ENCODE measurements at regions not wholly inside any gene's neighbourhood (a gene's known extent, or its start where the extent isn't known, plus 50 kb on each side); places are given as distances from the start of the nearest gene placed in this dataset.
"Not testable (repeated sequence)": the region's sequence is repeated elsewhere in the genome, so short reads cannot be mapped to it uniquely, and the experiment has no call there.

DNA sequence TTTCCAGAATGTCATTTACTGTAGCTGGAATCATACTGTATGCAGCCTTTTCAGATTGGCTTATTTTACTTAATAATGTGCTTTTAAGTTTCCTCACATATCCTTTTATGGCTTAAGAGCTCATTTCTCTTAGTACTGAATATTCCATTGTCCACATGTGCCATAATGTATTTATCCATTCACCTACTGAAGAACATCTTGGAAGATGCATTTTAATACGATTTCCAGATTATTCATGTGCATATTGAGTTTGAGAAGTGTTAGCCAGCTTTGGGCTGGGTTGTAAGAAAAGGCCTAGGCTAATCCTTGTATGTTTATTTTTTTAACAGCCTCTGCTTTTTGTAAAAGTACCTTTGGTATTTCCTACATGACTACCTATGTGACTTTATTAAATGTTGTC lies 109.3 kb upstream of the MDFIC start:
- DNase-seq: no peak

DNA sequence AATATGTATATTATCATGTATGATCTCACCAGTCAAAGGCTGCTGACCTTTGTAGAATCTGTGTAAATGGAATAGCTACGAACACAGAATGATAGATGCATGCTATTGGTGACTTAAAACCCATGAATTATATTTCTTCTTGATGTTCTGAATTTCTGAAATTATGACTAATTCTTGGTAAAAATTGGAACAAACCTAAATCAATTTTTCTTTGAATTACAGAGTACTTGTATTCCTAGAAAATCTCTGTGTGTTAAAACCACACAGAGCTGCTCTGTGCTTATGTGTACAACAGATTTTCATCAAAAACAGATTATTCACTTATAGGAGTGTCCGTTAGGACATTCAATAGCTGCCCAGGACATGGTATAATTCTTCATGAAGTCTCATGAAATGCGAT lies 108.3 kb upstream of the MDFIC start:
- DNase-seq: no peak

DNA sequence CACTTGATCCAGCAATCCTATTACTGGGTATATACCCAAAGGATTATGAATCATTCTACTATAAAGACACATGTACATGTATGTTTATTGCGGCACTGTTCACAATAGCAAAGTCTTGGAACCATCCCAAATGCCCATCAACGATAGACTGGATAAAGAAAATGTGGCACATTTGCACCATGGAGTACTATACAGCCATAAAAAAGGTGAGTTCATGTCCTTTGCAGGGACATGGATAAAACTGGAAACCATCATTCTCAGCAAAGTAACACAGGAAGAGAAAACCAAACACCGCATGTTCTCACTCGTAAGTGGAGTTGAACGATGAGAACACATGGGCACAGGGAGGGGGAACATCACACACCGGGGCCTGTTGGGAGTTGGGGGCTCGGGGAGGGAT lies 104.9 kb upstream of the MDFIC start:
- not testable (repeated sequence) for DNase-seq

DNA sequence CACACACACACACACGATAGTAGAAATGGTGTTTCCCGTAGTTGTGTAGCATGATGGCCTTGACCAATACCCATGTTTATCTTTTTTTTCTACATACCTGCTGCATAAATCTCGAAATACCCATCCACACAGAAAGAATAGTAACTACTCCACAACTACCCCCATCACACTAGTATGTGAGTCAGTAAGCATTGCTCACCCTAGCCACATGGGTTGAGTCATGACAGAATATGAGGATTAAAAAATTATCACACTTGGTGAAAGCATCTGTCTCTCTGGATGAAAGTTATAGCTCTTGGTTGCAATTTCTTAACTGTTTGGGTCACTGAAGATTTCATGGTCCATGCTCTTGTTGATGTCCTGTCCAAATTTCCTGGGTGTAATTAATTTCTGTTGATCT lies 103.4 kb upstream of the MDFIC start:
- DNase-seq: no peak

DNA sequence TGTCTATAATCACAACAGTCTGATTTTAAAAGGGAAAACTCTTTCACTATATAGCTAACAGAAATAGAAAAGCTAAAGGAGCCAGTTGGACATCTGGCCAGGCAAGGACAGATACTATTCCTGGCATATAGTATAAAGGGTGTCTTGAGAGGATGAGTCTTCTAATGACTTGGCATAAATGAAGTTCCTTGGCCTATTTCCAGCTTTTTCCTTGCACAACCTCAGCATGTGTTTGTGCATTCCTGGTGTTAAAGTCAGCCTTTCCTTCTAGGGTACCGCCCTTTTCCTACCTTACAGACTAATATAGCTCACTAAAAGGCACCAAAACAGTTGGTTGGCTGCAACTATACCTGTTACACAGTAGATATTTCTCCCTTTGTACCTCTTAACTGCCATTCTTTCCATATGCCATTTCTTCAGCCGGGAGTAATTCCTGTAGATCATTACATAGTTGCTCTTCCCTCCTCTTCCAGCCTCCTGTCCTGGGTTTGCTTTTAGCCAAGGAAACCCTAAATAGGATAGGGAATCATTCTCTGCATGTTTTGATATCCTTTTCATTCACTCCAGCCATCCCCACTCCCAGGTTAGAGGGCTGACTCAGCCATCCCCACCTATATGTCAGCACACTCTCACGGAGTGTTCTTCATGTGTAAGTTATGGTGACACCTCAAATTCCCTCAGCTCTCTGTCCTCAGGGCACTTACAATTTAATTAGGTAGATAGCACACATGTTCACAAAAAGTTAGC lies 102.1 kb upstream of the MDFIC start:
- DNase-seq: no peak

DNA sequence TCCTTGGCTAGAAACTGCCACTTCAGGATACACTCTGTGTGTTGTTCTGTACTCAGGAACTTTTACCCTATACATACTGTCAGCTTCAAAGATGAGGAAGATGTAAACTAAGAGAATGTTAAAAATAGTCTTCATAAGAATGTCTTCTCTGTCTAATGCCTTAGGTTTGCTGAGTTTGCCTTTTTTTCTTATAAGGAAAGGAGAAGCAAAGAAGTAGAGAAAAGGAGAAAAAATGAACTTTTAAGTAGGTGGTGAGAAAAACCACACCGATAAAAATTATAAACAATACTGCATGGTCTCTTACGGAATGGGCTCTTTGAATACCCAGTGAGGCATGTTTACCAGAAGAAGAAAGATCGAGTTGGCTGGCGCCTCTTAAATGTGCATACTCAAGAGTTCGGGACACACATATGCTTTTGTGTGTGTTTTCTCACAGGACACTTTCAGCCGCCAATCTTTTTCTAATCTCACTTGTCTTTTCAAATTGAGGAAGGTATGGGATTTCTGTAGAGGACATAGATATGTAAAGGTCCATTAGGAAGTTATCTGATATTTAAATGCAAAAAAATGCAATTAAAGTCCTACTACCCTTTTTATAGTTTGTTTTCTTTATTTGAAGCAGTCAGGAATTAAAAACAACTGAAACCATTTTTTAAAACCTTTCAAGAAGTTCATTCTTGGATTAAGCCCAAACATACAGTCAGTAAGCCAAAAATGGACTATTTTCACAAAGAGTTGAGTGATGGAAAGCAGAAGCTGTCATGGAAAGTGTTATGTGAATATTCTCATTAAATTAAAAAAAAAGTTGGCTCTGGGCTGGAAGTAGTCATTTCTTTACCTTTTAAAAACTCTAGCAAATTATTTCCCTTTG lies 100.6 kb upstream of the MDFIC start:
- no peak for DNase-seq

DNA sequence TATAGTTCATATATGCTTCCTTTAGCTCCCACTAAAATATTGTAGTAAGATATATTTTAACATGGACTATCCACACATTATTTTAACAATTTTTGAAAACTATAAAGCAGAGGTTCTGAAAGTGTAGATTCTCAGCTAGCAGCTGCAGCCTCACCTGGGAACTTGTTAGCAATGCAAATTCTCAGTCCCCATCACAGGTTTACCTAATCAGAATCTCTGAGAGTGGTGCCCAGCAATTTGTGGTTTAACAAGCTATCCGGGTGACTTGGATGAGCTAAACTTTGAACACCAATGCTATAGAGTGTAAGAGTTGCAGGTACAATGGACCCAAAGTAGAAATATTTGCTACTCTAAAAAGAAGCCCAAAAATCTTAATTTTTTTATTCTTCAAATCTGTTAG lies 99.8 kb upstream of the MDFIC start:
- no peak for DNase-seq

DNA sequence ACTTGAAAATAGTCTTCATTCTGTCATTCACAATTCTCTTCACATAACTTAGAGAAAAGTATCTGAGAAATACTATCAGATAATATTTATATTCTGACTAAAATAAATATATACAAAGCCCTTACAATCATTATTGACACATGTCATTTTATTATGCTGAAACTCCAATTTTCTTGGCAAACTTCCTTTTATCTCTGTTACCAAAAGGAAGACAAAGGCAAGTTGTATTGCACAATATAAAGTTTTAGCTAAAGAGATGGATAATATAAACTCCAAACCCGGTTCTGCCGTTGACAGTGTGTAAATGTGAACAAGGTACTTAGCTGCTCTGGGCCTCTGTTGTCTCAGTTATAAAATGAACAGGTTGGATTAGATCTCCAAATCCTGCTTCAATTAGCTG lies 99.0 kb upstream of the MDFIC start:
- no peak for DNase-seq

DNA sequence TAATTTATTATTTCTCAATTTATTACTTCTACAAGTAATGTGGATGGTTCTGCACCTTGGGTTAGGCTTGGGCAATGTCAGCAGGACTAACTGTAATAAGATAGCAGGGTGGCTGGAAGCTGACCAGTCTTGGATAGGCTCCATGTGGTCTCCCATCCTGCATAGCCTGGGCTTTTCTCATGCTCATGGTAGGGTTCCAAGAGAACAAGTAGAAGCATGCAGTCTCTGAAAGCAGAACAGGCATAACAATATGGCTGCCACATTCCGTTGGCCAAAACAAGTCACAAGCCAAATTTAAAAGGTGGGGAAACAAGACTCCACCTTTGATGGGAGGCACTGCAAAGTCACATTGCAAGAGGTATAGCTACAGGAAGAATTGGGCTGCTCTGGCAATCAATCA lies 98.6 kb upstream of the MDFIC start:
- no peak for DNase-seq

DNA sequence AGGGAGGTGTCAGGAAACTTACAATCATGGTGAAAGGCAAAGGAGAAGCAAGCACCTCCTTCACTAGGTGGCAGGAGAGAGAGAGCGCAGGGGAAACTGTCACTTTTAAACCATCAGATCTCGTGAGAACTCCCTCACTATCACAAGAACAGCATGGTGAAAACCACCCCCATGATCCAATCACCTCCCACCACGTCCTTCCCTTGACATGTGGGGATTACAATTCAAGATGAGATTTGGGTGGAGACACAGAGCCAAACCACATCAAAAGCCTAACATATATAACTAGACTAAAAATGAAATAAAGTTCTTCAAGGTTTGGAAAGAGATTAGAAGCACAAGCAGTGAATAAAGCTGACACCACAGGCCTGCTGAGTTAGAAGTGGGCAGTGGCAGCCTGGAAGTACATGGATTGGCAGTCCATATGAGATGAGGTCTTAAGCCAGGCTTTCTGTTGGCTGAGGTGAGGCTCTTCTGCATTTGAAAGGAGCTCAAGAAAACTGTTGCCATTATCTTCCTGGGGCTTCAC lies 96.4 kb upstream of the MDFIC start:
- no peak for DNase-seq

DNA sequence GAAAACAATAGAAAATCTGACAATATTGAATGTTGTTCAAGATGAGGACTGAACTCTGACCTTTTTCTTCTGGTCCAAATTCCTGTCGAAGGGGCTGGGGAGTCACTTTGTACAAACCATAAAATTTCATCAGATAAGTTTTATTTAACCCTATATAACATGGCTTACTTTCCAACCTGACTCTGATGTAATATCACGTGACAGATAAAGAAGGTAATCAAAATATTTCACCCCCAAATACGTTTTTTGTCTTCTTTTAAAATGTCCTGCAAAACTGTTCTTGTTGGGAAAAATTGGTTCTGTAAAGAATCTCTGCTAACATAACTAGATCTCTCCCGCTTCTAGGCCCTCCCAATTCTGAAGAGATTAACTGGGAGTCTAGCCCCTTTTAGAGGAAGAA lies 90.9 kb upstream of the MDFIC start:
- no peak for DNase-seq

DNA sequence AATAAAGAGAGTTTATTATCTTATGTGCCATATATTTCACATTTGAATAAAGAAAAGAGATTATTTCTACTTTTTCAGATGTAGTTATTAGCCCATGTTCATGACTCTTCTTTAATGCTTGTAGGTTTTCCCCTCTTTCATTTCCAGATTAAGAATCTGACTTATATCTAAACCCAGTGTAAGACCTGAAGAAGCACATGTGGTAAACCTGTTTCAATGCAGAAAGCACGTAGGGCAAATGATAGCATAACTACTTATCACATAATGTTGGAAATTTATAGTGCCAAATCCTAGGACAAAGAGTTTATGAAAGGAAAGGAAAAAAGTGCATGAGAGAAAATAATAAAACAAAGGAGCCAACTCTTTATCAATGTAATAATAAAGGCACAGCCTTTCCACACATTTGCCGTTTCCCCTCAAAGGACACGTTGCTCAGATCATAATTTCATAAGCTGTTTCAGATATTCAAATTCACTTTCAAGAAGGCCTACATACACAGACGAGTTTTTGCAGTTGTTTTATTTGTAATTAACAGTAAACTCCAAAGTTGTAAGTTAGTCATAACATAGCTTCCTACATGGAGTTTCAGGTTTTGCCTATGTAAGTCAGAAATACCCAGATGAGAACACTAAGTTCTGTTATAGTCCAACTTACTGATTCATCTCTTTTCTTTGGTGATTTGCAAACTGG lies 88.8 kb upstream of the MDFIC start:
- DNase-seq: no peak

DNA sequence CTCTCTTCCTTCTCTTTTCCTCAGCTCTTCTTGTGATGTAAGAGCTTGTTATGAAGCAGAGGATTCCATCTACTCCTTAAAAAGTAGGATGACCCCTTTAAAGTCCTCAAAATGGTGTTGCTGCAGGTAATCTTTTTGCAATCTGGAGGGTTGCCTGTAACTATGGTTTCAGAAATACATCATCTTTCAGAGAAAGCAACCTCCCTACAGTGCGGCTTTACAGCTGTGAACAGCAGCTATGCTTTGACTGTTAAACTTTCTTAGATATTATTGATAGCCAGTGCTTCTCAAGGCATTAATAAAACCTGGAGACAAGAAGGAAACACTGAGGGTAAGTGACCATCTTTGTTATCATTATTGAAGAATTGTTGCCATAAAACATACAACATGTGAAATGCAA lies 86.6 kb upstream of the MDFIC start:
- no peak for DNase-seq

DNA sequence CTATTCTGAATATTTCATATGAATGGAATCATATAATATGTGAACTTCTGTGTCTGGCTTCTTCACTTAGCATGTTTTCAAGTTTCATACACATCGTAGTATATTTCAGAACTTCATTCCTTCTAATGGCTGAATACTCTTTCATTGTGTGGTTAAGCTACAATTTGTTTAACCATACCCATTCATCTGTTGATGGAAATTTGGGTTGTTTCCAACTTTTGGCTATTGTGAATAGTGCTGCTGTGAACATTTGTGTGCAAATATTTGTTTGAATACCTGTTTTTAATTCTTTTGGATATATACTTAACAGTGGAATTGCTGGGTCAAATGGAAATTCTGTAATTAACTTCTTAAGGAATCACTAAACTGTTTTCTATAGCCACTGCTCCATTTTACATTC lies 86.0 kb upstream of the MDFIC start:
- DNase-seq: no peak

DNA sequence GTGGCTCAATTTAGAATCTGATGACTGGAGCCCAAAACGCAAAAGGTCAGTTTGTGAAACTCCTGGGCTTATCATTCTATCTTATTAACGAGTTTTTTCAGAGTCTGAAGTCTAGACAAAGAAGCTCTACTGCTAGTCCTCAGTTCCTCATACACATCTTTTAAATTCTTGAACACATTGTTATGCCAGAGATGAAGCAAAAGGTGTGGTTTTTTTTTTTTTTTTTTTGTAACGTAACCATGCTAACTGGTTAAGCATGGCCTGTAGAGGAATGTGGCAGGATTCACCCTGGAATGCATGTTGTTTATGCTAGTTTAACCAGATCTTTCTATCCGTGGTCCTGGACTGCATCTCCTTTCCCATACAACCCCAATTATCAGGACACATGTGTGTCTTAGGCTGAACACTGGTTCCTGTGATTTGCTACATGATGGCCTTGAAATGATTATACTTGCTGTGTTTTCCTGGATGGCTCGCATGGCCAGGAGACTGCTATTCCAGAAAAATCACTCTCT lies 79.3 kb upstream of the MDFIC start:
- no peak for DNase-seq

DNA sequence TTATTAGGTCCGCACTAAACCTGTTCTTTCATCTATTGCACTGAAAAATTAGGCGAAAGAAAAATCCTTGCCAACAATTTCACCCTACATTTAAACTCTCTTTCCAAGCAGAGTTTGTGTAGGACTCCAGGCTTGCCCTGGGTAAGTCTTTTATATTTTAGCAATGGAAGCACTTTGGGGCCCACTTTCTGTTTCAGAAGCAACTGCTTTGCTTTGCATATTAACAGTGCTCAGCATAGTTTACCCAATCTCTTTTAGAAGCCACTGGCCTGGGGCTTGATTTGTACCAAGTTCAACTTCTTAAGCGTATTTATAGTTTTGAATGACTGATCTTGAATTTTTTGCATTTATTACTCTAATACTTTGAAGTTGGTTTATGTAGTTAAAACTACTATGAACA lies 78.8 kb upstream of the MDFIC start:
- DNase-seq: no peak

DNA sequence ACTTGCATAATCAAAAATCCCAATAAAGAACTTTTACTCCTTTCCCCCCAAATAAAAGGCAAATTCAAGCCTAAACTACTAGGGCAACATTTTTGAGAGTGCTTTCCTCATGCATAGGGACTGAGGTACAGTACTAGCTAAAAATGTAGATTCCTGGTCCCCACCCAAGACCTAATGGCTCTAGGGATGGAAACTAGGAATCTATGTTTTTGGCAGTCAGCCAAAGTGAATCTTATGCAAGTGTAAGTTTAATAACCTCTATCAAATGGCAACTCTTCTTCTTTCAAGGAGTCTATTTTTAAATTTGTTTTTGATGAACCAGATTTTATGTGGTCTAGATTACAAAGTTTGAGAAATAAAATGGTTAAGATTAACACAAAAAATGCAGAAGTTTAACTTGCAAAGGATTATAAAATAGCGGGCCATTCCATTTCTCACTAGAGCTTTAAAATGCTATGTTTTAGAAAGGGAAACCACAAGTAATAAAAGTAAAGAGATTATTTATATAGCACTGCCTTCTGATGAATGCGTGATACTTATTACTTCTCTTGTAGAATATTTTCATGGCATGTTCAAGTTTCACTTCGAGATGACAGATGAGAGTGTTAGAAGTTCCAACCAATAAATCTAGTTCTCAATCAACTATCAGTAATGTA lies 70.4 kb upstream of the MDFIC start:
- DNase-seq: no peak

DNA sequence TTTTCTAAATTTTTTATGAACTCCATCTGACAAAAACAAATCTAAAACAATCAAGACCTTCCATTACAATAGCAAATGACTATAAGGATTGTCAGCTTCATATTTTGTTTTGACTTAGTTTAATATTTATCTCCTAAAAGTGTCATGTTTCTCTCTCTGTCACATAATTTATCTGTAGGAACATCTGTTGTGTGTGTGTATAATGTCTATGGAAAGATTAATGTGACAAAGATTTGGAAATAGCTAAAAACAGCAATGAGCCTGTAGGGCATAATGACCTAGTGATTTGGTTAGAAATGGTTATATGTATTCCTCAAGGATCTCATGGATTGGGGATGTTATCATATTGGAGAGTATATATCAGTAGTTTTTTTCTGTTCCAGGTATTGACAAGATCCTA lies 69.6 kb upstream of the MDFIC start:
- DNase-seq: no peak

DNA sequence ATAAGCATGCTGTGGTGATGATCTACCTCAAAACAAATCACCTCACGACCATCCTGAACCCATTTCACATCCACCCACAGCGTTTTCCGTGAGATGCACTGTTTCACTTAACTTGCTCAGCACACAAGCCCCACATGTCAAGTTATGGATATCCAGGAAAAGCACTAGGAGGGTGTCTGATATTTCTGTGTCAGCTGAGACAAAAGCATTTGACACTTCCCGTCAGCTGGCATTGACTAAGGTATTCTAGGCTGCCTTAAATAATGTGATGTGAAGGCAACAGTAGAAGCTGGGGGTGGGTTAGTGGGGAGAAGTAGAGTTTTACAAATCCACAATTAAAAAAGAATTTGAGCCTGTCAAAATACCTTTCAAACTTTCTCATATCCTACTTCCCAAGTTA lies 68.7 kb upstream of the MDFIC start:
- DNase-seq: no peak

DNA sequence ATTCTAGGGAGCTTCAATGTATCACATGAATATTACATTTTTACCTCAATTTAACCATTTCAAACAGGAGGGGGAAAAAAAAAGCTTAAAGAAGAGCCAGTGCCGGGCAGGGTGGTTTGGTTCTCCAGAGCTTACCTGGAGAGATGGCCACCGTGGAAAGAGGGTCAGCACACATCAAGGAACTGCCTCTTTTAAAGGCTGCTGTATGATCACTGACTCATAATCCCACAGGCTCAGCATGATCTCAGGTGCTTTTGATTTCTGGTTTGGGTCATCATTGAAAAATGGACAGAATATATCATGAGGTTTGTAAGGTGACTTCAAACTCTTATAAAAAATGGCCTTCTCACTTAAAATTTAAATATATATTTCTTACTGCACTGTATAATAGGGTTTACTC lies 67.5 kb upstream of the MDFIC start:
- DNase-seq: no peak

DNA sequence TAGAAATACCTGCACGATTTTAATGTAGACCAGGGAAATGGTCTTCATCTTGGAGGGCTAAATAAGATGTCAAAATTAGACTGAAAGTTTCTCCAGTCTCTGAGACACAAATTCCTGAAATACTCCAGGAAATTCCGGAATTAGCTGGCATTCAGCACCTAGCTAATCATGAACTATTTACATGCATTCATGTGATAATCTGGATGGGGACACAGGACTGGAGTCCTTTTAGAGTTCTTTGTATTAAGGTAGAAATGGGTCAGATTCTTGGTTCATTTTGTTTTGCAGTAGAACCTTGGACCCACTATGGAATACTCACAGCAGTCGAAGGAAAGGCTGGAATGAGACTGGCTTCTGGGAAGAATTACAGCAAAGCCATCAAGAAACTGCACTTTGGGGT lies 65.3 kb upstream of the MDFIC start:
- no peak for DNase-seq

DNA sequence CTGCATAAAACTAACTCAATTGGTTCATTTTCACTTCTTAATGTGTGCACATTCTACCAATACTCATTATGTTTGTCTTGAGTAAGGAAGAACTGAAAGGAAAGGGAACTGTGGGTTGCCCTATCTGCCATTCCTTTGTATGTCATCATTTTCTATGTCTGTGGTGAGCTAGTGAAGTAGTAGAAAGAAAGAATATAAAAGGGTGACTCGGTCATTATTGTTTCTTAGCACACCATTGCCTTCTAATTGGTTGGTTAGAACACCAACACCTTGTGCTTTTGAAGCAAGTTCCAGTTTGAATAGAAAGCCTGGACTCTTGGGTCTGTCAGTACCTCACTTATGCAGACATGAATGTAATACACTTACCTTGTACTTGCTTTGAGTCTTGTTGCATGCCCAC lies 64.3 kb upstream of the MDFIC start:
- DNase-seq: no peak

DNA sequence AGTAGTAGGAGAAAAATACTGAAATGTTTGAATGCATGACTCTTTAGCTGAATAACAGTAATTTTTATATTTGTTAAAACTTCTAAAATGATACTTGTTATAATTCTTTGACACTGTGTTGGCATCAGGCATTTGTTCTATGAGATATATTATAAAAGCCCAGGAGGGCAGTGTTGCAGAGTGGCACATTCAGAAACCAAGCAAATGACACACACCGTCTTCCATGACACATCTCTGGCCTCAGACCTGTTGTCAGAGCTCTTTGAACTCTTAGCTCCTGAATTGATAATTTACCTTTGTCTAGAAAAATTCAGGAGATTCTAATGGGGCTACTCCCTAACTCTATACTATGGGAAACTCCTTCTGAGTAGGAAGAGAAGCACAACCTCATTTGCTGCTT lies 62.4 kb upstream of the MDFIC start:
- DNase-seq: no peak
